C4-2B (cell line): ENCODE measurements at regions not wholly inside any gene's neighbourhood (a gene's known extent, or its start where the extent isn't known, plus 50 kb on each side); places are given as distances from the start of the nearest gene placed in this dataset.
"Not testable (repeated sequence)": the region's sequence is repeated elsewhere in the genome, so short reads cannot be mapped to it uniquely, and the experiment has no call there.

Experiments
- H3K27ac ChIP-seq: fragments of 450-650 bp; 2 replicates; pipeline ENCODE4 v1.5.1; 2017
- CTCF ChIP-seq: fragments of 450-650 bp; conservative IDR thresholded peaks from 2 replicates; pipeline ENCODE4 v1.5.1; 2017; ENCODE audit warnings: mild to moderate bottlenecking
- ZFX ChIP-seq: fragments of 450-650 bp; IDR thresholded peaks from 2 replicates; pipeline ENCODE4 v1.6.1; 2017

DNA sequence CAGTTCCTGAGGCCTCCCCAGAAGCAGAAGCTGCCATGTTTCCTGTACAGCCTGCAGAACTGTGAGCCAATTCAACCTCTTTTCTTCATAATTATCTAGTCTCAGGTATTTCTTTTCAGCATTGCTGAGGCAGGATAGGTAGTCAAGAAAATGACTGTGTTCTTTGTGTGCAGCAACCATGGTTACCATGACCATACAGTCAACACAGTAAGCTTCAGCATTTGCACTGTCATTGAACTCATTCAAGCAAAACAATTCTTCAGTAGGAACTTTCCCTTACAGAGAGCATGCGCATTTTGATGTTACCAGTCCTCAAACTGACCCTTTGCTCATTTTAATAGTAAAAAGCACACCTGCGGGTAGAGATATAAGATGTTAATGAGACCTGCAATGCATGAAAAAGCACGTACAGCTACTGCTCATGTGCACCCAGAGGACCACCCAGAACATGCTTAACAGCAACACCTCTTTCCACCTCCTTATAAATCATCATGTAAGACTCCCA, 180.8 kb downstream of the PRKX start:
- no peak for TF ChIP-seq ZFX
- TF ChIP-seq CTCF, result no peak
- no peak overlapping the region for H3K27ac ChIP-seq

DNA sequence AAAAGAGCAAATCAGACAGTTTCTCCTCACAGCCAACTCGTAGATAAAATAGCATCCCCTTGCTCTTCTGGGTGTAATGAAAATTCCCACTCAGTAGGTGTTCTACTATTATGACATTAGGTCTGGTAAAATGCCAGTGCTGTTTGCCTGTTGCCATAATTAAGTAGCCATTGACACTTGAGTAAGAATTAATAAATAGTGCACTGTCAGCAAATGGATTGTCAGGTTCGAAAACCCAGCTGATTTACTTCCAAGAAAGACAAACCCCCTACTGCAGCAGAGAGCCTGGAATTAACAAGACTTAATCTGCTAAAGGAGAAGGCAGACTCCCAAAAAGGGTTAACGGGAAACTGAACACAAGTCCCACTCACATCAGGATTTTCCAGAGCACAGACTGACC, 182.0 kb downstream of the PRKX start:
- not testable (repeated sequence) for H3K27ac ChIP-seq

DNA sequence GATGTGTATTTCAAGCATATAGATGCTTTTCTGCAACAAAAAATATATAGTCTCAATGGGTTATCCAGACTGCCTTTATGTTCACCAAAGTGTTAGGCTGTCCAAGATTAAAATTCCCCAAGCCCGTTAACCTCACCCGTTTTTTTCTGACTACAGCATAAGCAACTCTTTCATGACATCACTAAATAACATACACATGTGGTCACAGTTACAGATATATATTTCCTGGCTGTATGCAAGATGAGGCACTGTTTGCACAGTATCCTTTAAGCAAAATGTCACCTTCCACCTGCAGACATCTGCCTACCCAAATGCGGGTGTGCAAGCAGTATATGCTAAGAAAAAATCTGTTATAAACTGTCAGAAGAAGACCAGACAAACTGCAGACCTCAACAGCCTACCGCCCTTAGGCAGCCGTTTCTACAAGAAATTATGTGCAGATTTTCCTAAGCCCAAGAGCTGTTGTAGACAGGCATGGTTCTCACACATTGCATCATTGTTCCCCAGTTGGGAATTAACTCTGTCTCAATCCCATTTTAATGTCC, 183.1 kb upstream of the MXRA5 start:
- H3K27ac ChIP-seq, result no peak overlapping the region

DNA sequence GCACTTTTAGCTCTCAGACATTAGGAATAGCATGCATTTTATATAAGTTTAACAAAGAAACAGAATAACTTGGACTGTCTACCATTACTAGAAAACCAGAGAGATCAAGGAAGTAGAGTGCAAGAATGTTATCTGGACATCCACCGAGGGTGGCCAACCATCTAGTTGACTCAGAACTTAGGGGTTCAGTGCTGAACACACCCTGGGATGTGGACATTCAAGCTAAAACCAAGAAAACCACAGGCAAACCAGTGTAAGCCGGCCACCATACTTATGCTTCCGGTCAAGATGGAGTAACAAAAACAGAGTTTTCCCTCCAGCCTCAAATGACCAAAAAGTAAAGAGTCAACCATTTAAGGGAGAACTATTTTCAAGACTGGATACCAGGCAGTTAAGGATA, 181.4 kb upstream of the MXRA5 start:
- TF ChIP-seq CTCF (no peak), ZFX (no peak)
- no peak overlapping the region for H3K27ac ChIP-seq

More for the DNA sequence above, 183.1 kb upstream of the MXRA5 start:
- TF ChIP-seq ZFX, result no peak
- TF ChIP-seq CTCF, result no peak

DNA sequence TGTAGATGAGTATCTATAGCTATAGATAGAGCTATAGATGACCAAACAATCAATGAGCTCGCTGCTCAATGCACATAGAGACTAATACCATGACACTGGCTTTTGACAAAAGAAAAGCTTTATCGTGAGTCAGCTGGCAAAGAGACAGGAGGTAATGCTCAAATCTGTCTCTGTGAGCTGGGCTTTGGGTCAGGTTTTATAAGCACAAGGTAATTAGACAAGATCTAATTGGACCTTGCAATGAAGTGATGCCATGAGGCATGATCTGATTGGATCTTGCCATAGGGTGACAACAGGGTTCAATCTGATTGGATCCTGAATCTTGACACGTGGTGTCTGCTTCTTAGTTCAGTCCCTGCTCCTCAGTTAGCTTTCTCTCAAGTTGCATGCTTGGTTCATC, 180.7 kb upstream of the MXRA5 start:
- TF ChIP-seq ZFX (no peak), CTCF (no peak)
- no peak overlapping the region for H3K27ac ChIP-seq

GRCh38 chrX:3526731-3527130, 180.3 kb upstream of the MXRA5 start:
- no peak overlapping the region for H3K27ac ChIP-seq

DNA sequence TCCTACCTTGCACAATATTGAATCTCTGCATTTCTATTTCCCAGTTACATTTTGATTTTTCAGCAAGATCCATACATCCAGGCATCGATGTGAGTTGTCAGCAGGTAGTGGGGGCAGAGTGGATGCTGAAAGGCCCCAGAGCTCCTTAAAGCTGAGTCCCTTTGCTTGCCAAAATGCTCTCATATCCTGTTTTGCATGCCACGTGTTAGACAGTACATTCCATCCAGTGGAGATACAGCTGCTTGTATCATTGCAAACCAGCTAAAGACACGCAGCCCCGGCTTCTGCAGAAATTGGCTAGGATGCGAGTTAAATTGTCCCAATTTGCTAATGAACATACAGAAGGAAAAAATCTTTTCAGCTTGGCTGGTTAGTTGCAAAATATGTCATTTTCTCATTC, 179.6 kb upstream of the MXRA5 start:
- TF ChIP-seq CTCF (no peak), ZFX (no peak)
- no peak overlapping the region for H3K27ac ChIP-seq

More at GRCh38 chrX:3526731-3527130, 180.3 kb upstream of the MXRA5 start:
- TF ChIP-seq CTCF (no peak), ZFX (no peak)

DNA sequence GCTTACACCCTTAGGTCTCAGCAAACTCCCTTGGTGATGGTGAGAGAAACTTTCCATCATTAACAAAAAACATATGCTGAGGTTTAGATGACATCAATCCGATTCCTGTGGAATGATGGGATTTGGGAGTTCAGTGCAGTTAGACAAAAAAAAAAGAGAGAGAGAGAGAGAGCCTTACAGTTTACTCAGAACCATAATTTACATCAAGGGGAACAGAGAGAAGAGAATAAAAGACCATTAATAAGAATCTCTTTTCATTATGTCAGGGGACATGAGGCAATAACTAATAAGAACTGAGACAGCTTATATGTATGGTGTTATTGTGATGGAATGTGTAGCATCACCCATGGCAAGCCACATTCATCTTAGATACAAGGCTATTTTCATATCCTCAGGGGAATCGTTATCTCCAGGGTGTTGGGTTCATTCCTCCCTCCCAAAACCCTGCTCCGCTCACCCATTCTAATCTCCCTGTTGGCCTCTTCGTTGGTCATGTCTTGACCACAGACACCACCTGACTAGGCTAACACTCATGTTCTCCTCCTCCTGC, 175.7 kb upstream of the MXRA5 start:
- TF ChIP-seq CTCF (no peak), ZFX (no peak)
- no peak overlapping the region for H3K27ac ChIP-seq
